Neural crest cell (in vitro differentiated cells): ENCODE measurements at regions not wholly inside any gene's neighbourhood (a gene's known extent, or its start where the extent isn't known, plus 50 kb on each side); places are given as distances from the start of the nearest gene placed in this dataset.

Experiments used
- DNase-seq: peaks from one replicate; pipeline ENCODE4 v3.0.0; 2021; ENCODE audit warnings: low read depth, mixed read lengths, low spot score
- H3K27ac Mint-ChIP-seq: one replicate; pipeline ENCODE4 v1.8.0; 2021; ENCODE audit warnings: mild to moderate bottlenecking, mixed read lengths; ENCODE audit not compliant: unreplicated experiment
- H3K27me3 Mint-ChIP-seq: 2 replicates; pipeline ENCODE4 v1.8.0; 2021; ENCODE audit warnings: low read depth, mild to moderate bottlenecking, mixed read lengths
- H3K36me3 Mint-ChIP-seq: 2 replicates; pipeline ENCODE4 v1.8.0; 2021; ENCODE audit warnings: low read depth, mild to moderate bottlenecking, mixed read lengths
- H3K4me1 Mint-ChIP-seq: 2 replicates; pipeline ENCODE4 v1.8.0; 2021; ENCODE audit warnings: mixed read lengths
- H3K4me3 Mint-ChIP-seq: one replicate; pipeline ENCODE4 v1.8.0; 2021; ENCODE audit warnings: mild to moderate bottlenecking, mixed read lengths
- H3K9me3 Mint-ChIP-seq: 2 replicates; pipeline ENCODE4 v1.8.0; 2021; ENCODE audit warnings: mixed read lengths
- CTCF ChIP-seq: fragments of 200-600 bp; sonication (generic); conservative IDR thresholded peaks from 2 replicates; pipeline ENCODE4 v1.5.0; 2021; ENCODE audit warnings: antibody characterized with exemption, mild to moderate bottlenecking

- Mint-ChIP-seq H3K27me3 (no peaks in the 10 kb centered on the region), H3K4me3 (no peak overlapping the region), H3K27ac (no peak overlapping the region), H3K36me3 (no peaks in the 10 kb centered on the region), H3K4me1 (no peaks in the 10 kb centered on the region), H3K9me3 (peaks cover 4% of the 10 kb centered on the region)
- no peak for DNase-seq
- no peak for TF ChIP-seq CTCF
Observed at GRCh38 chr5:20446121-20446520, 458.1 kb upstream of the CDH18 start.

GRCh38 chr5:20445326-20445860 is 457.4 kb upstream of the CDH18 start:
- H3K27ac Mint-ChIP-seq, result no peak overlapping the region
- H3K4me3 Mint-ChIP-seq, result no peak overlapping the region
- no peaks in the 10 kb centered on the region for H3K27me3 Mint-ChIP-seq
- H3K4me1 Mint-ChIP-seq, result no peaks in the 10 kb centered on the region
- no peaks in the 10 kb centered on the region for H3K36me3 Mint-ChIP-seq
- no peak for DNase-seq
- peaks cover 4% of the 10 kb centered on the region for H3K9me3 Mint-ChIP-seq
- TF ChIP-seq CTCF, result no peak

- no peaks in the 10 kb centered on the region for H3K9me3 Mint-ChIP-seq
Observed at GRCh38 chr5:20434786-20435185, 446.8 kb upstream of the CDH18 start.

GRCh38 chr5:20420991-20421595 is 433.1 kb upstream of the CDH18 start:
- Mint-ChIP-seq H3K36me3 (no peaks in the 10 kb centered on the region), H3K27ac (no peak overlapping the region), H3K9me3 (no peaks in the 10 kb centered on the region), H3K4me3 (no peak overlapping the region), H3K4me1 (no peaks in the 10 kb centered on the region), H3K27me3 (no peaks in the 10 kb centered on the region)
- no peak for DNase-seq
- no peak for TF ChIP-seq CTCF

More at GRCh38 chr5:20434786-20435185, 446.8 kb upstream of the CDH18 start:
- no peak for TF ChIP-seq CTCF
- Mint-ChIP-seq H3K36me3 (no peaks in the 10 kb centered on the region), H3K27ac (no peak overlapping the region), H3K27me3 (no peaks in the 10 kb centered on the region), H3K4me1 (no peaks in the 10 kb centered on the region), H3K4me3 (no peak overlapping the region)
- no peak for DNase-seq
